EH (cell line): ENCODE measurements at regions not wholly inside any gene's neighbourhood (a gene's known extent, or its start where the extent isn't known, plus 50 kb on each side); places are given as distances from the start of the nearest gene placed in this dataset.
"Not testable (repeated sequence)": the region's sequence is repeated elsewhere in the genome, so short reads cannot be mapped to it uniquely, and the experiment has no call there.

Experiments used
- DNase-seq: peaks from one replicate; pipeline ENCODE4 v3.0.0-alpha.2; 2015; ENCODE audit warnings: low read depth

GRCh38 chr6:169923468-169924464, 172.3 kb downstream of the ERMARD start:
- DNase-seq, result no peak

DNA sequence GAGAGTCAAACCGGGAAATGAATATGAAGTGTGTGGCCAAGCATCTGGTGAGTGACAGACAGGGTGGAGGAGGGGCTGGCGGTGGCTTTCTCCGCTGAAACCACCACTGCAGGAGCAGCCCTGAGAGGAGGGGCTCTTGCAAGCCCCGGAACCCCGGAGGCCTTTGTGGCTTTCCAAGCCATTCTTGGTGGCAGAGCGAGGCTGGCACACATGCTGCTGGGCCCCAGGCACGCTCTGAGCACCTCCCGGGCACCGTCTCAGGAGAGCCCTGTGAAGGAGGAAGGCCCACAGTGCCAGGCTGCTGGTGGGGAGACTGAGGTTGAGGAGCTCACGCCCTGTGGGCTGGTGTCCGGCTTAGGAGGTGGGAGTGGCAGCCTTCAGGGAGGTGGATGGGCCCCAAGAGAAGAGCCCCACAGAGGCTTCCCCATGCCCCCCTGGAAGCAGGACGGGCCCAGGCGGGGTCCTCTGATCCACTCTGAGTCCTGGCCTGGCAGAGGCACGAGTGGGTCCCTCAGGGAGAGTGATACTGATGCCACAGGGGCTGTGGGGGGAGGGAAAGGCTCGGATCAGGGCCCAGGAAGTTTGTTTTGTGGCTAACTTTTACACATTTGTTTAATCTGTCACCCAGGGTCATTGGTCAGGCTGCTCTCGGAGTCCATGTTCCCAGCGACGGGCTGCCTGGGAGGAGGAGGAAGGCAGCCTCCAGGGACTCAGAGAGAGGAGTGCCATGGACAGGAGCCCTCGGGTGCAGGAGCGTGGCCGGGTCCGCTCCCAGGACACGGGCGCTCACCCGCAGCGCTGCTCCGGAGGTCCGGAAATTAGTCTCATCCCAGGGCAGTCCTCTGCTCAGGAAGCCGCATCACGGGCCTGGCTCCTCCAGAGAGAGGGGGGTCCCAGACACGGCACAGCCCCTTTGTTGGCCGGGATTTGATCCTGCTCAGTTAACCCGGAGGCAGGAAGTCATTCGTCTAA, 170.7 kb downstream of the ERMARD start:
- no peak for DNase-seq

DNA sequence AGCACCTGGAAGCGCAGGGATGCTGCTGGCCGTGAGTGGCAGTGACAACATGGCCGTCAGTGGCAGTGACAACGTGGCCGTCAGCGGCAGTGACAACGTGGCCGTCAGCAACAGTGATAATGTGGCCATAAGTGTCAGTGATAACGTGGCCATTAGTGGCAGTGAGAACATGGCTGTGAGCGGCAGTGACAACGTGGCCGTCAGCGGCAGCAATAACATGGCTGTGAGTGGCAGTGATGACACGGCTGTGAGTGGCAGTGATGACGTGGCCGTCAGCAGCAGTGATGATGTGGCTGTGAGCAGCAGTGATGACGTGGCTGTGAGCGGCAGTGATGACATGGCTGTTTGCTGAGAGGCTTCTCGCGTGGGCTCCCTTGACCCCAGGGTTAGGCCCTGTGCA, 169.8 kb downstream of the ERMARD start:
- DNase-seq, result no peak

GRCh38 chr6:169920359-169921020, 169.1 kb downstream of the ERMARD start:
- DNase-seq, result no peak

DNA sequence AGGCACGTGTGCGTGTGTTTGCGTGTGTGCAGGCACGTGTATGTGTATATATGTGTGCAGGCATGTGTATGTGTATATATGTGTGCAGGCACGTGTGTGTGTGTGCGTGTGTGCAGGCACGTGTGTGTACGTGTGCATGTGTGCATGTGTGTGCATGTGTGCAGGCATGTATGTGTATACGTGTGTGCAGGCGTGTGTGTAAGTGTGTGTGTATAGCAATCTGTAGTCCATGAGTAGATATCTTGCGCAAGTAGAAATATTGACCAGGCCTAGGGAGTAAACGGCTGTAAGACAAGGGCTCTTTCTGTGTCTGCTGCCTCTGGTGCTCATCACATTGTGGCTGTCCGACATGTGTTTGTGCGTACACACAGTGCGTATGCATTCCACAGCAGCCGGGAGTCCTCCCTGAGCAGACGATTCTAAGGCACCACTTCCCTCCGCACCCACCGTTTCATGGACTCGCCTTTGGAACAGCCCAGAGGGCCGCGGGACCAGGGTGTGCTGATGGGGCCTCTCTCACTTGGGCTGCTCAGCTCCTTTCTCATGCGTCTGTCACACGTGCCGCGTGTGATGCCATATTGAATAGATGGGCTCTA, 167.6 kb downstream of the ERMARD start:
- DNase-seq, result no peak

- no peak for DNase-seq
These were observed 167.0 kb downstream of the ERMARD start for GRCh38 chr6:169918239-169918953.

GRCh38 chr6:169917153-169917552, 165.7 kb downstream of the ERMARD start:
- DNase-seq, result no peak

- DNase-seq, result no peak
These were observed 164.5 kb downstream of the ERMARD start for GRCh38 chr6:169915769-169916550.

DNA sequence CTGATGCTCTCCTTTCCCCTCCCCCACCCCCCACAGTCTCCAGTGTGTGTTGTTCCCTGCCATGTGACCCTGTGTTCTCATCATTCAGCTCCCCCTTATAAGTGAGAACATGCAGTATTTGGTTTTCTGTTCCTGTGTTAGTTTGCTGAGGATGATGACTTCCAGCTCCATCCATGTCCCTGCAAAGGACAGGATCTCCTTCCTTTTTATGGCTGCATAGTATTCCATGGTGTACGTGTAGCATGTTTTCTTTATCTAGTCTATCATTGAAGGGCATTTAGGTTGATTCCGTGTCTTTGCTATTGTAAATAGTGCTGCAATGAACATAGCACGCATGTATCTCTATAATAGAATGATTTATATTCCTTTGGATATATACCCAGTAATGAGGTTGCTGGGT, 162.3 kb downstream of the ERMARD start:
- DNase-seq, result not testable (repeated sequence)

DNA sequence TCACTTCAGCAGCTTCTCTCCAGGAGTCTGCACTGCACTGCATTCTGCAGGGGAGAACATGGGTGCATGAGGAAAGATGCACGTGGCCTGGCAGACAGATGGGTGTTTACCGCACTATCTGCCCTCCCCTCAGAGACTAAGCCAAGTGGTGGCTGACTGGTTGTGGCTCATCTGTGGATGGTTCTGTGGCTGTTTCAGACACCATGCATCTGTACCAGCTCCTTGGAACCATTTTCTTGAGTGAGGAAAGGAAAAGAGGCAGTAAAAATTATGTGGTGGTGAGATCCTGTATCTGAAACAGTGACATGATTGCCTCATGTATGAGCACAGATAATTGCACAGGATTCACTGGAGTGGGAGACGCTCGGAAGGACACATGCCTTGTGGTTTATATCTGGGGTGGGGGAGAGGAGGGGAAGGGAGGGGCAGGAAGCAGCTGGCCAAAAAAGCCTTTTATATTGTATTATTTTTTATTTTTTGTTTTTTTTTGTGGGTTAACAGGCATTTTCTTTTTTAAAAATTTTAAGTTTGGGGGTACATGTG, 161.7 kb downstream of the ERMARD start:
- no peak for DNase-seq

- no peak for DNase-seq
These were observed 161.1 kb downstream of the ERMARD start for GRCh38 chr6:169912266-169913095.

GRCh38 chr6:169911264-169912263, 160.1 kb downstream of the ERMARD start:
- DNase-seq, result no peak

GRCh38 chr6:169909113-169909512, 157.7 kb downstream of the ERMARD start:
- no peak for DNase-seq

- DNase-seq, result no peak
These were observed 157.0 kb downstream of the ERMARD start for GRCh38 chr6:169908403-169908933.

DNA sequence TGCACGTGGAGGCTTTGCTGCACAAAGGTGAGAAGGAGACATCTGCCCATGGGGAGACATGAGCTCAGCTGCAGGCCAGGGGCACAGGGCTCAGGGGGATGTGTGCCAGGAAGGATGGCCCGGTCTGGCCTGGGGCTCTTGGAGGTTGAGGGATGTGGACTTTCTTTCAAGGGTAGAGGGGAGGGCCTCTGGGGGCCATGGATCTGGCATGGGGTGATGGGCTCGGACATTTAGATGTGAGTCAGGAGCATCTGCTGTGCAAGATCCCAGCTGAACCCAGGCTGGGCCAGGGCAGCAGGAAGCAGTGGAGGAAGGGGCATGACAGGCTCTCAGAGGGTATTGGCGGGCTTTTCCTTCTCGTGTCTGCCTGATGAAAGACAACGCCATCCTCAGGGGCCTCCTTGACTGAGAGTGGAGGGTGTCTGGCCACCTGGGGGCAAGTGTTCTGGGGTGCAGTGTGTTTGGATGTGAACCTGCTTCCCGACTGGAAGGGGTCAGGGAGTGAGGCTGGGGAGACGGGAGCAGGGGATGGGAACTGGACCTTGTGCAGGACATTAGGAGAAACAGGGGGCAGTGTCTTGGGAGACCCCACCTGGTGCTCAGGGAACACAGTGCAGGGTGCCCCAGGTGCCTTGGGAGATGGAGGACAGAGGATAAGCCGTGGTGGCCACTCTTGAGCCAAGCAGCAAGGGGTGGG, 156.1 kb downstream of the ERMARD start:
- DNase-seq, result no peak

- no peak for DNase-seq
These were observed 155.4 kb downstream of the ERMARD start for GRCh38 chr6:169906688-169907418.
